GM18870 (cell line): ENCODE measurements at regions not wholly inside any gene's neighbourhood (a gene's known extent, or its start where the extent isn't known, plus 50 kb on each side); places are given as distances from the start of the nearest gene placed in this dataset.

Source experiments
- ATAC-seq: cut with Tn5 transposase; IDR thresholded peaks from one replicate; pipeline ENCODE4 v1.9.1; 2021; ENCODE audit warnings: moderate library complexity; ENCODE audit not compliant: unreplicated experiment

DNA sequence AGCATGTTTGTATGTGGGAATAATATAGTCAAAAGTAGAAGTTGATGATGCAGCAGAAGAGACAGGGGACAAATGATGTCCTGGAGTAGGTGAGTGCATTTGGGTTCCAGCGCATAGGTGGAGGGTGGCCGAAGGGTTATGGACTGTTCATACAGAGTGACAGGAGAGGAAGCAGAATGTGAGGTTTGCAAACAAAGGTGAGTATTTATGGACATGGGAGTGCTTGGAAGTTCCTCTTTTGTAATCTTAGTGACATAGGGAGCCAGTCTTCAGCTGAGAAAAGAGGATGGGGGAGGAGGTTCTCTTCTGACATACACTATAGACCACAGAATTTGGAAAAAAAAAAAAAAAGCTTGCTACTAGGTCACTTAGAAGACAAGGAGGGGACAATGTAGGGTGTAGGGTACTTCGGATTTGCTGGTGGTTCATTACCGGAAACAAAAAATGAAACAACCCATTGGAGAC lies 331.6 kb downstream of the DLEU7 start:
- peak; percentile 70 for ATAC-seq

- ATAC-seq, result peak; percentile 55
Measured at GRCh38 chr13:50512474-50513299, 330.8 kb downstream of the DLEU7 start.

DNA sequence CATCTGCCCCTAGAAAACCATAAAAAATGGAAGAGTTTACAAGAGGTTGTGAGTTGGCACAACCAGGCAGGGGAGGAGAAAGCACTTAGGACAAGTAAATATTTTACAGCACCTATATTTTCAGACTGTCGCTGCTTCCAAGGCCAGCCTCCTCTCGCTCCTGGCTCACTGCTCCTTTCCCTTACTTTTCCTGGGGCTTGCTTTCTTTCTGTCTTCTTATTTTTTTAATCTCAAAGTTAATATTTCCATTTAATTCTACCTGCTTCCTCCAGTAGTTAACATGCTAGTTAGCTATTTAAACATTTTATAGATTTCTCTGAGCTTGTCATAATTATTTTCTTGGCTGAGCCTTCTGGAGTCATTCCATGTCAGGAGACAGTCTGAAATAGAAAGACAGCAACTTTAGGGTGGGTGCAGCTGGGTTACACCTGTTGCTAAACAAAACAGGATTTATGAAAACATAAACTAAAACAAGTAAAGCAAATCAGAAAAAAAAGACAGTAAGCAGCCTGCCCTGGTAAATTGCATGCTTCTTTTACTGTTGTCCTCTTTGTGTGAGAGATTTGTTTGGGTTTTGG lies 330.1 kb downstream of the DLEU7 start:
- ATAC-seq, result no peak

DNA sequence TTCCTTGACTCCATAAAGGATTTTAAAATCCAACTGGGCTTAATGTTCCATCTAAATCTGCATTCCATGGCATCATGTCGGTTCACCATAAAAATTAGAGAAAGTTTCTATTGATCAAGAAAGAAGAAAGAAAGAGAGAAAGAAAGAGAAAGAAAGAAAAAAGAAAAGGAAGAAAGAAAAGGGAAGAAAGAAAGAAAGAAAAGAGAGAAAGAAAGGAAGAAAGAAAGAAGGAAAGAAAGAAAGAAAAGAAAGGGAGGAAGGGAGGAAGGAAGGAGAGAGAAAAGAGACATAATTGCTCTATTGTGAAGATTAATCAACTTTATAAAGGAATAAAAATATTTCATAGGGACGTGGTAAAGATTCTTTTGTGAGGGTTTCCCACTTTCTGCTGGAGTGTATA lies 329.2 kb downstream of the DLEU7 start:
- no peak for ATAC-seq

GRCh38 chr13:50518131-50518530 lies 325.4 kb downstream of the DLEU7 start:
- ATAC-seq, result no peak

DNA sequence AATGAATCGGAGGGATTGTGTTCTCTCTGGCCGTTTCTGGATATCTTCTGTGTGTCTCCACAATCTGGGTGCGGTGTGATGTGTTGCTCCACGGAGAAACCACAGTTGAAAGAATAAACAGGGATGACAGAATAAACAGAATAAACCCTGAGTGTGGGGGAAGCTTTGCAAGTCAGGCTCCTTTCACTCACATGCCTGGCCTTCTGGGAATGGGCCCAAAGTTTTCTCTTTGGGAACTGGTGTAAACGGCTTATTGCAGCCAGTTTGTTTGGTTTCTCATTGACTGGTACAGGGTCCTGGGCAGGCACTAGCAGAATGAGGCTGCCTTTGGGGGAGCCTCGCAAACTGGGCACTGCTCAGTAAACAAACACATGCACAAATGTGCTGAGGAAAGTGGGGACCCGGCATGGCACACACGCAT lies 324.7 kb downstream of the DLEU7 start:
- no peak for ATAC-seq

GRCh38 chr13:50519866-50520265 lies 323.6 kb downstream of the DLEU7 start:
- ATAC-seq, result no peak

DNA sequence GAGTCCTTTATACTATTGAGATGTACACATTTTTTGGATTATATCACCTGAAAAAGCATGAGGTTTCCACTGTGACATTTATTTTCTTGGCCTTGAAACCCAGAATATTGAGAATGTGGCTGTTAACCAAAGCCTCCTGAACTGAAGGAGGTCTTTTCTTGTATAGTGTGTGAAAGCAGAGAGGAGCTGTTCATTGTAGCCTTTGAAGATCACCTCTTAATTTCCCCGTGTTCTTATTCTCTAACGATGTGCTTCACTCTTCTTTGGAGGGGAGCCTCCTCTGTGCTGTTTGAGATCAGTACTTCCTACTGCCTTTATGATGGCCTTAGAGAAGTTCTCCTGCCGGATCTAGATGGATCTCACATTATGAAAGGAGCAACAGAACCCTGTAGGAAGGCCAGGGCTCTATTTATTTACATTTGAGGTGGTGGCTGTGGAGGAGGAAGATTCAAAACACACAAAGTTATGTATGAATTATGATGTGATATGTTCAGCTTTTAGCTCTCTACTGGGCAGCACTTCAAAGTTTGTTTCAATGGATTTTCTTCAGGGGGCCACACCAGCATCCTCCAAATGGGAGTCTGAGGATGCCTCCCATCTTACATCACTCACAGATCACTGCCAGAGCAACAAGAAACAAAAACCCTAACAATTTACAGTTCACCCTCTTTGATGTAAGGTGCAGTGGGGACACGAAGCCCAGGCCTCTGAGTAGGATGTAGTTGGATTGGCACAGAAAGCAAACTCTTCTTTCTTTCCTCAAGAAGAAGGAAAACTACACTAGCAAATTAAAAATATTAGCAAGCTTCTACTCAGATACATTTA lies 322.3 kb downstream of the DLEU7 start:
- no peak for ATAC-seq

DNA sequence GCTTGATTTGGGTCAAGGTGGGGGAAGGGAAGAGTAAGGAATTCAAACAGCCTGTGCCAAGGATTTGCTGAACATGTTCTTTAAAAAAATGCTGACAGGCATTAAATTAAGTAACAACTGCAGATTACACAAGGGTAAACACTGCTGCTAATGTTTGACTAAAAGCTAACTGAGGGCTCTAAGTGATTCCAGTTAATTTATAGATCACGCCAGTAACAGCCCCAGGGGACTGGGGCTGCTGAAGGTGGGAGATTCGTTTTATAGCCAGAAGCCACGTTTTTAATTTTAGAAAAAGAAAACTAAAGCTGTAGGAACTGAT lies 321.7 kb downstream of the DLEU7 start:
- no peak for ATAC-seq

- no peak for ATAC-seq
Measured at GRCh38 chr13:50522506-50522905, 321.0 kb downstream of the DLEU7 start.

DNA sequence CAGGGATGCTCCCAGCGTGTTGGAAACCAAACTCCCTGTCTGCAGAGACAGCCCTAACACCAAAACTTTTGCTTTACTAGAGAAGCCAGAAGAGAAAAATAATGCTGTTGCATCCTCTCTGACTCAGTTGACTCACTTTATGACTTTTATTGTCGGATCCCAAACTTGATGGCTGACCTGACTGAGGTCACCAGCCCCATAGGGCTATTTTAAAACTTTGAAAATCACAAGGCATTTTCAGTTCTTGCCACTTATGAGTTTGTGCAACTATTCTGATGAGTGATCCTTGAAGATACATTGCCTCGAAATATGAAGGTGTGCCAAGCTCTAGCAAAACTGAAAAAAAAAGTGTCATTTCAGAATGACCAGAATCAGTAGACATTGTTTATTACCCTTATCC lies 320.2 kb downstream of the DLEU7 start:
- no peak for ATAC-seq

- no peak for ATAC-seq
Measured at GRCh38 chr13:50524560-50524959, 318.9 kb downstream of the DLEU7 start.

- ATAC-seq, result no peak
Measured at GRCh38 chr13:50526661-50527071, 316.8 kb downstream of the DLEU7 start.

- ATAC-seq, result no peak
Measured at GRCh38 chr13:50527188-50527587, 316.3 kb downstream of the DLEU7 start.

DNA sequence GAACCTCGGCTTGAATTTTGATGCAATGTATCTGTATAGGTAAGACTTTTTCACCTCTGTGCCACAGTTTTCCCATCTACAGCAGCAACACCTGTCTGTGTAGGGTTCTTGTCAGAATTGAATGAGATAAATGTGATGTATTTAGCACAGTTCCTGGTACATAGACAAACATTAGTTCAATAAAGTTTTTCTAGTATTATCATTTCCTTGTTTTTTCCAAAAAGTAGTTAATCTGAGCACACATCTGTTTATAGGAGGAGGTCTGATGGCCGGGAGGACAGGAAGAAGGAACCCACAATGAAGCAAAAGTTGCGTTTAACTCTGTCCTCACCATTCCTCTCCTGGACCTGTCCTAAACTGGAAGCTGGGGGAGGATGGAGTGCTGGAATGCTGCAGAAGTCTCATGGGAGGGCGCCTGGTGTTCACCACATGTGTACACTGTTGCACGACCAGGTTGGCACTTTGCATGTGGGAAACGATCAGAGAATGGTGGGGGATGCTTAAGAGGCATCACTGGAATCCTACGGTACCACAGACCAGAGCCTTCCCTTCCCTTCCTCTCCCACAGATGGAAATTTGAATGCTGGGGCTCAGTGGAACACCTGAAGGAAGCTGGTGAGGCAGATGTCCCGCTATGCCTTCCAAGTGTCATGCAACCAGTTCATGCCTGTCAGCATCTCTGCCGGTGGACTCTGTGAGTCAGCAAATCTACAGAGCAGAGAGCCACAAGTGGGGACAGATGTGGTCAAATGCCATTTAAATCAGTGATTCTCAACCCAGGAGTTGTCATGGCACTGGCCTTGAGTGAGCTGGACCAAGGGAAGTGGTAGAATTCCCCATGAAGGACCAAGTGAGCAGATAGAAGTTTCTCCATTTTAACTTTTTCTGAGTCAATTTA lies 315.6 kb downstream of the DLEU7 start:
- no peak for ATAC-seq

- ATAC-seq, result no peak
Measured at GRCh38 chr13:50529154-50529882, 314.2 kb downstream of the DLEU7 start.

- no peak for ATAC-seq
Measured at GRCh38 chr13:50531917-50532899, 311.3 kb downstream of the DLEU7 start.

DNA sequence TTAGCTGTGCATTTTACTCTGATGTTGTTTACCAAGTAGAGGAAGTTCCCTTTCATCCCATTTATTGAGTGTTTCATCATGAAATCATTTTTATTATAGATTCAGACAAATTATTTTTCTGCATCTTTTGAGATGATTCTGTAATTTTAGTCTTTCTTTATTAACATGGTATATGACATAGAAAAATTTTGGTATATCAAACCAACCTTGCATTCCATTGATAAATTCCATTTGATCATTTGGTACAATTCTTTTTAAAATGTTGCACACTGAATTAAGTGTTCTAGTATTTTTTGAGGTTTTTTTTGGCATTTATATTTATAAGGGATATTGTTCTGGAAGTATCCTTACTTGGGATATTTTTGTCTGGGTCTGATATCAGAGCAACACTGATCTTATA lies 308.4 kb downstream of the DLEU7 start:
- no peak for ATAC-seq

GRCh38 chr13:50537029-50537428 lies 306.5 kb downstream of the DLEU7 start:
- ATAC-seq, result no peak
